Keratinocyte (primary cell): ENCODE measurements at regions not wholly inside any gene's neighbourhood (a gene's known extent, or its start where the extent isn't known, plus 50 kb on each side); places are given as distances from the start of the nearest gene placed in this dataset.

Experiments used
- CTCF ChIP-seq, 3 experiments: IDR thresholded peaks in 1 of 3; conservative IDR thresholded peaks in 1 of 3; optimal IDR thresholded peaks in 1 of 3; 2 replicates in 2 of 3; 3 replicates in 1 of 3; pipeline versions ENCODE3 to v1.5.1; 2011; ENCODE audit warnings: low read length in 3 of 3, mild to moderate bottlenecking in 3 of 3, moderate library complexity in 2 of 3, control low read depth in 1 of 3, inconsistent platforms in 1 of 3; ENCODE audit not compliant: insufficient read depth in 2 of 3; ENCODE audit errors: extremely low read depth in 1 of 3
- EZH2 ChIP-seq: IDR thresholded peaks from one replicate; pipeline ENCODE4 v1.6.1; 2012; ENCODE audit warnings: inconsistent platforms, mild to moderate bottlenecking, low read length, moderate library complexity

GRCh38 chr7:14962778-14963177, 60.2 kb upstream of the DGKB start:
- TF ChIP-seq CTCF (optimal IDR thresholded peaks at IDR 0.05 in 1 of 3, IDR thresholded peaks at IDR 0.05 in 1 of 3, conservative IDR thresholded peaks at IDR 0.05 in 1 of 3; ENCODE audit: extremely low read depth in 1 of 3, insufficient read depth in 2 of 3, low read length in 3 of 3) (no peak), EZH2 (no peak)
